Stimulated activated CD8-positive, alpha-beta memory T cell treated with anti-CD3 and anti-CD28 coated beads, Interleukin-7, amount 100 ng/mL, for 1 hour (primary cell): ENCODE measurements at regions not wholly inside any gene's neighbourhood (a gene's known extent, or its start where the extent isn't known, plus 50 kb on each side); places are given as distances from the start of the nearest gene placed in this dataset.
"Not testable (repeated sequence)": the region's sequence is repeated elsewhere in the genome, so short reads cannot be mapped to it uniquely, and the experiment has no call there.

Source experiments
- DNase-seq, 2 donors: peaks; one replicate each; pipeline ENCODE4 v3.0.0-alpha.2; 2020; ENCODE audit warnings: low read depth in 2 of 2

GRCh38 chr7:67301667-67302066 is 305.0 kb downstream of the TYW1 start:
- no peak for DNase-seq

GRCh38 chr7:67302113-67303039 is 305.7 kb downstream of the TYW1 start:
- peak; percentile 90 to 97 for DNase-seq

GRCh38 chr7:67304846-67305245 is 308.2 kb downstream of the TYW1 start:
- not testable (repeated sequence) for DNase-seq

- no peak for DNase-seq
Observed at GRCh38 chr7:67306331-67306730, 309.7 kb downstream of the TYW1 start.

GRCh38 chr7:67309764-67310549 is 313.3 kb downstream of the TYW1 start:
- no peak for DNase-seq

- no peak for DNase-seq
Observed at GRCh38 chr7:67311901-67312300, 315.3 kb downstream of the TYW1 start.

GRCh38 chr7:67313213-67313612 is 316.6 kb downstream of the TYW1 start:
- DNase-seq: no peak

GRCh38 chr7:67316902-67317301 is 320.3 kb downstream of the TYW1 start:
- DNase-seq: not testable (repeated sequence)

- not testable (repeated sequence) for DNase-seq
Observed at GRCh38 chr7:67328257-67328656, 331.6 kb downstream of the TYW1 start.

- DNase-seq: not testable (repeated sequence)
Observed at GRCh38 chr7:67335165-67335564, 338.5 kb downstream of the TYW1 start.

- DNase-seq: not testable (repeated sequence)
Observed at GRCh38 chr7:67335663-67336062, 339.0 kb downstream of the TYW1 start.

GRCh38 chr7:67338545-67338944 is 341.9 kb downstream of the TYW1 start:
- DNase-seq: not testable (repeated sequence)

- DNase-seq: no peak
Observed at GRCh38 chr7:67341153-67341768, 344.6 kb downstream of the TYW1 start.

GRCh38 chr7:67343114-67343513 is 346.5 kb downstream of the TYW1 start:
- DNase-seq: no peak

- DNase-seq: no peak
Observed at GRCh38 chr7:67343572-67343971, 346.9 kb downstream of the TYW1 start.

- no peak for DNase-seq
Observed at GRCh38 chr7:67344481-67345193, 348.0 kb downstream of the TYW1 start.

GRCh38 chr7:67346126-67346525 is 349.5 kb downstream of the TYW1 start:
- no peak for DNase-seq

- no peak for DNase-seq
Observed at GRCh38 chr7:67346876-67347275, 350.2 kb downstream of the TYW1 start.

GRCh38 chr7:67348171-67348570 is 351.5 kb downstream of the TYW1 start:
- no peak for DNase-seq

- not testable (repeated sequence) for DNase-seq
Observed at GRCh38 chr7:67357653-67358052, 361.0 kb downstream of the TYW1 start.

- DNase-seq: not testable (repeated sequence)
Observed at GRCh38 chr7:67358316-67358715, 361.7 kb downstream of the TYW1 start.

- not testable (repeated sequence) for DNase-seq
Observed at GRCh38 chr7:67358738-67359137, 362.1 kb downstream of the TYW1 start.
